WTC11 (cell line): ENCODE measurements at regions not wholly inside any gene's neighbourhood (a gene's known extent, or its start where the extent isn't known, plus 50 kb on each side); places are given as distances from the start of the nearest gene placed in this dataset.

Experiments used
- ATAC-seq: fragments of 200-7000 bp; cut with Tn5 transposase; 2 replicates; pipeline ENCODE4 v1.10.0; 2021; ENCODE audit warnings: mild to moderate bottlenecking, moderate library complexity
- CTCF ChIA-PET: fragments of 300-600 bp; sonication (Branson Sonifier 250); formaldehyde crosslinking; loops from one replicate; lab custom pipeline; 2021; ENCODE audit warnings: antibody characterized with exemption; lab: Charles Lee
- POLR2A ChIA-PET: fragments of 350-600 bp; sonication (Branson Sonifier 250); formaldehyde crosslinking; loops from one replicate; lab custom pipeline; 2021; ENCODE audit warnings: antibody characterized with exemption; lab: Charles Lee
- DNase-seq: peaks from one replicate; pipeline ENCODE4 v3.0.0; 2021; ENCODE audit warnings: low spot score
- H3K27ac Mint-ChIP-seq: 2 replicates; pipeline ENCODE4 v1.8.0; 2021; ENCODE audit warnings: mixed read lengths
- H3K27me3 Mint-ChIP-seq: 2 replicates; pipeline ENCODE4 v1.8.0; 2021; ENCODE audit warnings: low read depth, mild to moderate bottlenecking, moderate library complexity, mixed read lengths
- H3K36me3 Mint-ChIP-seq: 2 replicates; pipeline ENCODE4 v1.8.0; 2021; ENCODE audit warnings: mixed read lengths
- H3K4me1 Mint-ChIP-seq: 2 replicates; pipeline ENCODE4 v1.8.0; 2022; ENCODE audit warnings: mixed read lengths
- H3K4me3 Mint-ChIP-seq: 2 replicates; pipeline ENCODE4 v1.8.0; 2021; ENCODE audit warnings: mild to moderate bottlenecking, moderate library complexity, mixed read lengths
- H3K9me3 Mint-ChIP-seq: 2 replicates; pipeline ENCODE4 v1.8.0; 2021; ENCODE audit warnings: mixed read lengths
- CREM ChIP-seq: sonication (generic); formaldehyde crosslinking; IDR thresholded peaks from 2 replicates; pipeline ENCODE4 v1.8.1; 2022; ENCODE audit warnings: mild to moderate bottlenecking, missing genetic modification reagents, moderate library complexity
- EMX1 ChIP-seq: fragments of 250-450 bp; sonication (Bioruptor Pico); IDR thresholded peaks from 2 replicates; pipeline ENCODE4 v1.8.0; 2021; ENCODE audit warnings: mild to moderate bottlenecking
- FOXJ3 ChIP-seq: sonication (generic); formaldehyde crosslinking; IDR thresholded peaks from 2 replicates; pipeline ENCODE4 v1.9.0; 2021; ENCODE audit warnings: missing genetic modification reagents, mild to moderate bottlenecking, borderline replicate concordance
- GABPB1 ChIP-seq: sonication (generic); formaldehyde crosslinking; IDR thresholded peaks from 2 replicates; pipeline ENCODE4 v1.8.1; 2023; ENCODE audit warnings: mild to moderate bottlenecking, missing genetic modification reagents
- JUN ChIP-seq: sonication (generic); formaldehyde crosslinking; IDR thresholded peaks from 2 replicates; pipeline ENCODE4 v1.8.0; 2023; ENCODE audit warnings: mild to moderate bottlenecking, missing genetic modification reagents
- NFYB ChIP-seq: sonication (generic); formaldehyde crosslinking; conservative IDR thresholded peaks from 2 replicates; pipeline ENCODE4 v1.8.0; 2022; ENCODE audit warnings: low read depth, missing genetic modification reagents
- NR3C1 ChIP-seq: sonication (generic); formaldehyde crosslinking; conservative IDR thresholded peaks from 2 replicates; pipeline ENCODE4 v1.8.1; 2023; ENCODE audit warnings: low read depth, mild to moderate bottlenecking, missing genetic modification reagents
- SMAD3 ChIP-seq: sonication (generic); formaldehyde crosslinking; IDR thresholded peaks from 2 replicates; pipeline ENCODE4 v1.8.0; 2022; ENCODE audit warnings: missing genetic modification reagents, mild to moderate bottlenecking, borderline replicate concordance
- SOX15 ChIP-seq: fragments of 250-450 bp; sonication (Bioruptor Pico); IDR thresholded peaks from 2 replicates; pipeline ENCODE4 v1.9.0; 2021; ENCODE audit warnings: mild to moderate bottlenecking
- SP1 ChIP-seq: sonication (generic); formaldehyde crosslinking; conservative IDR thresholded peaks from 2 replicates; pipeline ENCODE4 v1.8.1; 2022; ENCODE audit warnings: missing genetic modification reagents
- TCF7 ChIP-seq: sonication (generic); formaldehyde crosslinking; IDR thresholded peaks from 2 replicates; pipeline ENCODE4 v1.8.0; 2022; ENCODE audit warnings: mild to moderate bottlenecking, low read depth, missing genetic modification reagents, moderate library complexity
- TP53 ChIP-seq: sonication (generic); formaldehyde crosslinking; IDR thresholded peaks from 2 replicates; pipeline ENCODE4 v1.8.1; 2023; ENCODE audit warnings: mild to moderate bottlenecking, missing genetic modification reagents
- USF2 ChIP-seq: sonication (generic); formaldehyde crosslinking; IDR thresholded peaks from 2 replicates; pipeline ENCODE4 v1.8.1; 2023; ENCODE audit warnings: mild to moderate bottlenecking, missing genetic modification reagents, moderate library complexity
- ZNF232 ChIP-seq: sonication (generic); formaldehyde crosslinking; IDR thresholded peaks from 2 replicates; pipeline ENCODE4 v1.8.0; 2022; ENCODE audit warnings: mild to moderate bottlenecking, missing genetic modification reagents
- ZNF512 ChIP-seq: sonication (generic); formaldehyde crosslinking; IDR thresholded peaks from 2 replicates; pipeline ENCODE4 v1.8.1; 2022; ENCODE audit warnings: missing genetic modification reagents, borderline replicate concordance
- ZNF671 ChIP-seq: fragments of 250-450 bp; sonication (Bioruptor Pico); IDR thresholded peaks from 2 replicates; pipeline ENCODE4 v1.8.0; 2021; ENCODE audit warnings: mild to moderate bottlenecking
- TF ChIP-seq, protein P1 (sequence below): sonication (generic); formaldehyde crosslinking; IDR thresholded peaks from 2 replicates; pipeline ENCODE4 v1.8.0; 2023; ENCODE audit warnings: missing genetic modification reagents
- TF ChIP-seq, protein P2 (sequence below): fragments of 250-450 bp; sonication (Bioruptor Pico); IDR thresholded peaks from 2 replicates; pipeline ENCODE4 v1.8.0; 2021; ENCODE audit warnings: mild to moderate bottlenecking
- TF ChIP-seq, protein P3 (sequence below): sonication (generic); formaldehyde crosslinking; IDR thresholded peaks from 2 replicates; pipeline ENCODE4 v1.8.0; 2022; ENCODE audit warnings: mild to moderate bottlenecking, missing genetic modification reagents
- TF ChIP-seq, protein P4 (sequence below): fragments of 250-450 bp; sonication (Bioruptor Pico); IDR thresholded peaks from 2 replicates; pipeline ENCODE4 v1.9.0; 2021; ENCODE audit warnings: mild to moderate bottlenecking

DNA sequence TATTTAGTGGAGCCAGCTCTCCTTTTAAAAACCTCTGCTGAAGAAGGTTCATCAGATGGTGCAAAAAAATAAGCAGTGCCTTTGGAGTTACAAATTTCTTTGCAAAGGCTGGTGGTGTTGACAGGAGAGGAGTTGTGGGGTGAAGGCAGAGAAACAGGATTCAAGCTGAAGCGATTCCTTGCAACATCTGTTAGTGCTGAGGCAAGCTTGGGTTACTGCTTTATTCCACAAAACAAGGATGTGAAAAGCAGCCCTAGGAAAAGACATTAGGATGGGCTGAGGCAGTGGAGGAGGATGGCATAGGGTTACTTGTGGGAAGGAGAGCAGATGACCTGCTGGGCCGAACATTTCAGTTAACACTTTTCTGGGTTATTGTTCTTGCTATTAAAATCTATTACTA, 390.7 kb downstream of the DLEU7 start (continued):
- TF ChIP-seq, protein P1, sequence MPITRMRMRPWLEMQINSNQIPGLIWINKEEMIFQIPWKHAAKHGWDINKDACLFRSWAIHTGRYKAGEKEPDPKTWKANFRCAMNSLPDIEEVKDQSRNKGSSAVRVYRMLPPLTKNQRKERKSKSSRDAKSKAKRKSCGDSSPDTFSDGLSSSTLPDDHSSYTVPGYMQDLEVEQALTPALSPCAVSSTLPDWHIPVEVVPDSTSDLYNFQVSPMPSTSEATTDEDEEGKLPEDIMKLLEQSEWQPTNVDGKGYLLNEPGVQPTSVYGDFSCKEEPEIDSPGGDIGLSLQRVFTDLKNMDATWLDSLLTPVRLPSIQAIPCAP = no peak
- TF ChIP-seq, all 79 proteins: peak for 0

GRCh38 chr13:50453188-50453587, 390.3 kb downstream of the DLEU7 start:
- H3K9me3 Mint-ChIP-seq = no peaks in the 10 kb centered on the region
- DNase-seq = no peak
- no peaks in the 10 kb centered on the region for H3K36me3 Mint-ChIP-seq
- H3K27ac Mint-ChIP-seq = no peak overlapping the region
- no peak overlapping the region for H3K4me3 Mint-ChIP-seq
- peaks cover 44% of the 10 kb centered on the region for H3K4me1 Mint-ChIP-seq
- ChIA-PET CTCF (interaction anchor here (1.6 kb wide), 1 partner anchor 459 kb away, joined by 3 read pairs; no protein-coding TSS in a partner anchor), POLR2A (no interaction called here)
- no peaks in the 10 kb centered on the region for H3K27me3 Mint-ChIP-seq
- TF ChIP-seq NFYB (CRISPR knock-in tag) = no peak
- TF ChIP-seq EMX1 (CRISPR knock-in tag) = no peak
- TF ChIP-seq, all 79 proteins: peak for 0
- no peak for ATAC-seq

DNA sequence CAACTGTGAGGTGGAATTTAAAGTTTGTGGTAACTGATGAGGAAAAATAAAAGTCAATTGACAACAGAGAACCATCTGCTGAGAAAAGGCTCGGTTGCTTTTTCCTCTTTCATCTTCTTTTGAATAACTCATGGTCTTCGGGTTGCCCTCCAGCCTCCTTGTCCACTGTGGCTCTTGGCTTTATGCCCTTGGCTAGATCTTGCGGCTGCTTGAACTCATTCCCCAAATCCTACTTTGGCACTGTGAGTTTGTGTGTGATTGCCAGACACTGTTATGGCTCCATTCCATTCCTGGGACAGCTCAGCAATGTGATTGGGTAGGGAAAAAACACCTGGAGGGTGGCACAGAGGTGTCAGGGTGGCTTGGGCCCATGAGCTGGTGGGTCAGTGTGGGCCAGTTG, 387.4 kb downstream of the DLEU7 start:
- TF ChIP-seq SP1 (CRISPR knock-in tag) (no peak), ZNF232 (CRISPR knock-in tag) (no peak), SOX15 (CRISPR knock-in tag) (no peak), TCF7 (no peak), ZNF671 (CRISPR knock-in tag) (no peak), JUN (CRISPR knock-in tag) (no peak)
- TF ChIP-seq, protein P2, sequence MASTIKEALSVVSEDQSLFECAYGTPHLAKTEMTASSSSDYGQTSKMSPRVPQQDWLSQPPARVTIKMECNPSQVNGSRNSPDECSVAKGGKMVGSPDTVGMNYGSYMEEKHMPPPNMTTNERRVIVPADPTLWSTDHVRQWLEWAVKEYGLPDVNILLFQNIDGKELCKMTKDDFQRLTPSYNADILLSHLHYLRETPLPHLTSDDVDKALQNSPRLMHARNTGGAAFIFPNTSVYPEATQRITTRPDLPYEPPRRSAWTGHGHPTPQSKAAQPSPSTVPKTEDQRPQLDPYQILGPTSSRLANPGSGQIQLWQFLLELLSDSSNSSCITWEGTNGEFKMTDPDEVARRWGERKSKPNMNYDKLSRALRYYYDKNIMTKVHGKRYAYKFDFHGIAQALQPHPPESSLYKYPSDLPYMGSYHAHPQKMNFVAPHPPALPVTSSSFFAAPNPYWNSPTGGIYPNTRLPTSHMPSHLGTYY (CRISPR knock-in tag) = no peak
- Mint-ChIP-seq H3K4me1 (peaks cover 29% of the 10 kb centered on the region), H3K27ac (no peak overlapping the region), H3K36me3 (no peaks in the 10 kb centered on the region), H3K9me3 (no peaks in the 10 kb centered on the region), H3K27me3 (no peaks in the 10 kb centered on the region), H3K4me3 (no peak overlapping the region)
- DNase-seq (no peak), ATAC-seq (no peak)
- ChIA-PET POLR2A (no interaction called here), CTCF (no interaction called here)

- no peak overlapping the region for H3K27ac Mint-ChIP-seq
- CTCF ChIA-PET = no interaction called here
- H3K27me3 Mint-ChIP-seq = no peaks in the 10 kb centered on the region
- no peaks in the 10 kb centered on the region for H3K9me3 Mint-ChIP-seq
- POLR2A ChIA-PET = no interaction called here
- ATAC-seq (no peak), DNase-seq (no peak)
- no peaks in the 10 kb centered on the region for H3K36me3 Mint-ChIP-seq
- no peak overlapping the region for H3K4me3 Mint-ChIP-seq
- H3K4me1 Mint-ChIP-seq = peaks cover 15% of the 10 kb centered on the region
- TF ChIP-seq TP53 (CRISPR knock-in tag) (no peak), ZNF232 (CRISPR knock-in tag) (no peak), GABPB1 (CRISPR knock-in tag) (no peak), SMAD3 (CRISPR knock-in tag) (no peak), ZNF671 (CRISPR knock-in tag) (no peak), USF2 (CRISPR knock-in tag) (no peak), NR3C1 (CRISPR knock-in tag) (no peak), ZNF512 (CRISPR knock-in tag) (no peak), CREM (CRISPR knock-in tag) (no peak), FOXJ3 (CRISPR knock-in tag) (no peak)
- TF ChIP-seq, protein P3, sequence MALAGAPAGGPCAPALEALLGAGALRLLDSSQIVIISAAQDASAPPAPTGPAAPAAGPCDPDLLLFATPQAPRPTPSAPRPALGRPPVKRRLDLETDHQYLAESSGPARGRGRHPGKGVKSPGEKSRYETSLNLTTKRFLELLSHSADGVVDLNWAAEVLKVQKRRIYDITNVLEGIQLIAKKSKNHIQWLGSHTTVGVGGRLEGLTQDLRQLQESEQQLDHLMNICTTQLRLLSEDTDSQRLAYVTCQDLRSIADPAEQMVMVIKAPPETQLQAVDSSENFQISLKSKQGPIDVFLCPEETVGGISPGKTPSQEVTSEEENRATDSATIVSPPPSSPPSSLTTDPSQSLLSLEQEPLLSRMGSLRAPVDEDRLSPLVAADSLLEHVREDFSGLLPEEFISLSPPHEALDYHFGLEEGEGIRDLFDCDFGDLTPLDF (CRISPR knock-in tag) = no peak
- TF ChIP-seq, protein P4, sequence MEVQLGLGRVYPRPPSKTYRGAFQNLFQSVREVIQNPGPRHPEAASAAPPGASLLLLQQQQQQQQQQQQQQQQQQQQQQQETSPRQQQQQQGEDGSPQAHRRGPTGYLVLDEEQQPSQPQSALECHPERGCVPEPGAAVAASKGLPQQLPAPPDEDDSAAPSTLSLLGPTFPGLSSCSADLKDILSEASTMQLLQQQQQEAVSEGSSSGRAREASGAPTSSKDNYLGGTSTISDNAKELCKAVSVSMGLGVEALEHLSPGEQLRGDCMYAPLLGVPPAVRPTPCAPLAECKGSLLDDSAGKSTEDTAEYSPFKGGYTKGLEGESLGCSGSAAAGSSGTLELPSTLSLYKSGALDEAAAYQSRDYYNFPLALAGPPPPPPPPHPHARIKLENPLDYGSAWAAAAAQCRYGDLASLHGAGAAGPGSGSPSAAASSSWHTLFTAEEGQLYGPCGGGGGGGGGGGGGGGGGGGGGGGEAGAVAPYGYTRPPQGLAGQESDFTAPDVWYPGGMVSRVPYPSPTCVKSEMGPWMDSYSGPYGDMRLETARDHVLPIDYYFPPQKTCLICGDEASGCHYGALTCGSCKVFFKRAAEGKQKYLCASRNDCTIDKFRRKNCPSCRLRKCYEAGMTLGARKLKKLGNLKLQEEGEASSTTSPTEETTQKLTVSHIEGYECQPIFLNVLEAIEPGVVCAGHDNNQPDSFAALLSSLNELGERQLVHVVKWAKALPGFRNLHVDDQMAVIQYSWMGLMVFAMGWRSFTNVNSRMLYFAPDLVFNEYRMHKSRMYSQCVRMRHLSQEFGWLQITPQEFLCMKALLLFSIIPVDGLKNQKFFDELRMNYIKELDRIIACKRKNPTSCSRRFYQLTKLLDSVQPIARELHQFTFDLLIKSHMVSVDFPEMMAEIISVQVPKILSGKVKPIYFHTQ (CRISPR knock-in tag) = no peak
Measured at GRCh38 chr13:50457415-50458393, 385.8 kb downstream of the DLEU7 start.
